ENCODE measurements at regions not wholly inside any gene's neighbourhood (a gene's known extent, or its start where the extent isn't known, plus 50 kb on each side); places are given as distances from the start of the nearest gene placed in this dataset.
"Not testable (repeated sequence)": the region's sequence is repeated elsewhere in the genome, so short reads cannot be mapped to it uniquely, and the experiment has no call there.

DNA sequence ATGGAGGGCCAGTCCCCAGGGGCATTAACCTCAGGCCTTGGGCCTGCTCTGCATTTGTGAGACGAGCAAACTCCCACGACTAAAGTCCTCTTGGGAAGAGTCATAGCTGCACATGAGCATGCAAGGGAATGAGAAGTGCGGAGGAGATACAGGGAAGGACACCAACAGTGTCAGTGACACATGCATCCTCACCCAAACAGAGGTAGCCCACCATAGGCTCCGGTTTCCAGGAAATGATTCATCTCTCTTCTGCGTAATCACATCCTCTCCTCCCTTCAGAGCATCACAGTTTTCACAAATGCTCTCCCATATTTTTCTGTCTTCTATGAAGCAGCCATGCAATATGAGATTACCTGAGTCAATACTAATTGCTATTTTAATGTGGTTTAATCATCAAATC lies 725.7 kb upstream of the GOT2 start:
- TF ChIP-seq GATA1 (IDR thresholded peaks at IDR 0.05; ENCODE audit: low read depth, low read length) (no peak), POLR2A (IDR thresholded peaks at IDR 0.05; ENCODE audit: low read length) (no peak)
- no peak for DNase-seq

DNA sequence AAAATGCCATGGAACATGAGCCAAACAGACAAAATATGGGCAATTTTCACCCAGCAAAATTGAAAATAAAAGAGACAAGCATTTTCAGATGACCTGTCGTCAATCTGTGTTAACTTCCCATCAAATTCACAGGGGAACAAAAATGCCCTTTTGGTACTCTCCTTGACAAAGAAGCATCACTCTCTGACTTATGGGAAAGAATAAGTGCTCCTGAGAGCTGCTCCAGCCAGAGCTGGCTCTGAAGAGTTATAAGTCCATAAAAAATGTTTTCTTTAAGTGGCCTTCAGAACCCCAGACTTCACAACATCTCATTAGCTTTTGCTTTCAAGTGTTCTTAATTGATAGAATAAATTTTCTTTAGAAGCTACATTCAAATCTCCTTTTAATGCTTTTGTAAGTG lies 721.4 kb upstream of the GOT2 start:
- no peak for TF ChIP-seq GATA1 (IDR thresholded peaks at IDR 0.05; ENCODE audit: low read depth, low read length)
- no peak for TF ChIP-seq POLR2A (IDR thresholded peaks at IDR 0.05; ENCODE audit: low read length)
- DNase-seq = no peak

GRCh38 chr16:59450513-59450912 lies 716.4 kb upstream of the GOT2 start:
- not testable (repeated sequence) for DNase-seq

- no peak for TF ChIP-seq GATA1 (IDR thresholded peaks at IDR 0.05; ENCODE audit: low read depth, low read length)
- no peak for TF ChIP-seq POLR2A (IDR thresholded peaks at IDR 0.05; ENCODE audit: low read length)
- DNase-seq = no peak
Measured at GRCh38 chr16:59440502-59440901, 706.4 kb upstream of the GOT2 start.

DNA sequence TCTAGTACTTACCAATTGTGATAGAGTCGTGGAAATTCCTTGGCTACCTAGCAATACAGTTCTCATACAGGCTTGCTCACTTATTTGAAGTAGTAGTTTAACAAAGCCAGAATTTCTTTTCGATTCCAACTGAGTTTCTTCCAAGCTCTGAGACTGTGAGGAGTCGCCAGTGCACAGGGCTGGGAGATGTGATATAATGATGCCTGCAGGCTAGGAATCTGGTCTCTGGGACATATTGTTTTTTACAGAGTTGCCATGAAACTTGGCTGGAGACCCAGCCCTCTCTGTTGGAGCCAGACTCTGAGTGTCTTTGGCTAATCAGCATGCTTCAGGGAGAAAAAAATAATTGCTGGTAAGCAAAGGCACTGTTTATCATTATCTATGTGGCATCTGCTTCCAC lies 698.8 kb upstream of the GOT2 start:
- TF ChIP-seq POLR2A (IDR thresholded peaks at IDR 0.05; ENCODE audit: low read length) = no peak
- no peak for TF ChIP-seq GATA1 (IDR thresholded peaks at IDR 0.05; ENCODE audit: low read depth, low read length)

DNA sequence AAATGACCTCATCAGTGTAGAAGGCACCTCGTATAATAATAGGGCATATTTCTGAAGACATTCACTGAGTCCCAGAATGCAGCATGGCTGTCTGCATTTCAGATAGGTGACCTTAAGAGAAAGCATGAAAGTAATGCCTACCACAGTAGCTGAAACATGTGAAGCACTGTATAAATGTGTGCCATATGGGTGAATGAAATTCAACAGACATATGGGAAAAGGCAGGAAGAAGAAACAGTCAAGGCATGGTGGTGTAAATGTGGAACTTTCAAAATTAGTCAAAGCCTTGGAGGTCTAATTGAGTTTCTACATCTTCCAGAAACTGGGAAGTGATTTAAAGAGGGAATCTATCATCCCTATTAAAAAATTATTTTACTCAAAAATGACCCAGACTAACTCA lies 698.2 kb upstream of the GOT2 start:
- no peak for DNase-seq
- TF ChIP-seq POLR2A (IDR thresholded peaks at IDR 0.05; ENCODE audit: low read length) (no peak), GATA1 (IDR thresholded peaks at IDR 0.05; ENCODE audit: low read depth, low read length) (no peak)

More for the DNA sequence above, 698.8 kb upstream of the GOT2 start:
- DNase-seq = no peak

DNA sequence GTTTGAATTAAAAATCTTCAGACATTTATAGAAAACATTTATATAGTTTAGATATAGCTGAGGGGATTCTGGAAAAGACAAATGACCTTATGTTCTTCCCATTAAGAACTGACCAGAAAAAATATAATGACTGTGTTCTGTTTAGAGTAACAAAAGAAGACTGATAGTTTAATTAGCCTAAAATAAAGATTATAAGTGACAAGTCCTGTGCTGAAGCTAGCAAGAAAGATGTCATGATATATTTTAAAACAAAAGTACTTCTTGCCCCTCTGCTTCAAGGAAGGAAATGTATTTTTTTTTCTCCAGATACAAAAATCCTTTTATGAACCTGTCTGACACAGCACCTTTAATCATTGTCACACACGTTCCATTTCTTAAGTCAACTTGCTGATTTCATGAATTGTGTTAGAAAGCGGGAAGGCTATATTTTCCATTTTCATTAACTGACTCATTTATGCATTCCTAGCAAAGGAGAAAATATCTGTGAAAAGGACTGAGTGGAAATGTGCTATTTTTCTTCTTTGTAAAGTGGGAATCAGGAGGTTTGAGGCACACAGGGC lies 690.7 kb upstream of the GOT2 start:
- TF ChIP-seq GATA1 (IDR thresholded peaks at IDR 0.05; ENCODE audit: low read depth, low read length) = no peak
- TF ChIP-seq POLR2A (IDR thresholded peaks at IDR 0.05; ENCODE audit: low read length) = no peak
- DNase-seq = no peak

- no peak for DNase-seq
- TF ChIP-seq POLR2A (IDR thresholded peaks at IDR 0.05; ENCODE audit: low read length) (no peak), GATA1 (IDR thresholded peaks at IDR 0.05; ENCODE audit: low read depth, low read length) (no peak)
Measured at GRCh38 chr16:59411961-59412841, 678.1 kb upstream of the GOT2 start.

DNA sequence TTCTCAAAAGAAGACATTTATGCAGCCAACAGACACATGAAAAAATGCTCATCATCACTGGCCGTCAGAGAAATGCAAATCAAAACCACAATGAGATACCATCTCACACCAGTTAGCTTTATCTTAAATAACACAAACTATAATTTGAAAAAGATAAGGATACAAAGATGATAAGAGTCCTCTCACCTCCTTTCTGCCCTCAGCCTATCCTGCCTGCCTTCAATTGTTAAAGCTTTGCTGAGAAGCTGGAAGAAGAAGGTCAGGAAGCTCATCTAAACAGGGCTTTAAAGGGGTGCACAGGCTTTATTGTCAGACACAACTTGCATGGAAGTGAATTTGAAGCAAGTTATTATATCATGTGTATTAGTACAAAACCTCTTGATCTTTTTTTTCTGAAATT lies 676.3 kb upstream of the GOT2 start:
- no peak for DNase-seq

DNA sequence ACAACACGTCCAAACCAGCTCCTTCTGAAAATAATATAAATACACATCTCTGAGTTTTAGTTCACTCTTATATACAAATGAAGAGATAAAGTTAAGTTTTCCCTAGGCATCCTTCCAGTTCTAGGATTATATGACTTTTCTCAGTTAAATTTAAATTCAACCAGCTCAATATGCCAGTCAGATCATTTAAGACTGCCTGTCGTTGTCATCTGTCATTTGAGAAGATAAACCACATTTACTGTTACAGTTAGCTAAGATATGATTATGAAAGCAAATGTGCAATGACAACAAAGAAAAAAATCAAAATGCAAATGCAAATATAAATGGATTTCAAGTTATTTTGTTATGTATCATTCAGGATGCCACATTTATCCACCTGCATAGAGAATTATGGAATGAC lies 671.7 kb upstream of the GOT2 start:
- DNase-seq = no peak
- TF ChIP-seq POLR2A (IDR thresholded peaks at IDR 0.05; ENCODE audit: low read length) = no peak
- TF ChIP-seq GATA1 (IDR thresholded peaks at IDR 0.05; ENCODE audit: low read depth, low read length) = no peak

More for the DNA sequence above, 676.3 kb upstream of the GOT2 start:
- TF ChIP-seq POLR2A (IDR thresholded peaks at IDR 0.05; ENCODE audit: low read length) (no peak), GATA1 (IDR thresholded peaks at IDR 0.05; ENCODE audit: low read depth, low read length) (no peak)

DNA sequence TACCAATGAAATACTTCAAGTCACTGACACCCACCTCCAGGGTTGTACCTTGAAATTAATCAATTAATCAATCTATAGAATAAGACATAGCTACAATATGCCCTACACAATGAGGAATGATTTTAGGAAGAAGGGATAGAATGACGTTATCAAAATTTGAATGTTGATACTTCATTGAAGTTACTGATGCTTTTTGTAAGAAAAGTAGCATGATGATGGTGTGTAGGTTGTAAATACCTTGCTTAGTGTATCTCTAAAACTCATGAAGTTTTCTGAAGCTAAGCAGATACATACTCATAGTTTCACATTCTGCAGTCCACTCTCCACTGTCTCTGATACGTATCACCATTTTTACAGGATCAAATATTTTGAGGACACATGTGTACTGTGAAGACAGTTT lies 670.4 kb upstream of the GOT2 start:
- no peak for DNase-seq

DNA sequence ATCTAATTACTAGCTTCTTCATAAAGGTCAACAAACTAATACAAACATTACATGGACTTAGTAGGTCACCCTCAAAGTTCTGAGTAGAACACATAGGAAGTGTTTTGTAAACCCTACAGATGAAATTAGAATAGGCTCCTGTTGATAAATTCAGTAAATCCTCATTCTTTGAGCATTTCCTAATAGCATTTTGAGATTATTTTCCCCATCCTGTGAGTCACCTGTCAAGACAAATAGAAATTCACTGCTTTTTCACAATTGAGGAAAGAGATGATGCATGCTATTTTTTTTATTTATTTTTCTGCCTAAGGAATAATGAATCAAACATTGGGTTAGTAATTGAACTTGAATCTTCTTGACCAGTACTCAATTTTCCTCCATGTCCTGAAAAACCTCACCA lies 666.7 kb upstream of the GOT2 start:
- DNase-seq = no peak
- TF ChIP-seq GATA1 (IDR thresholded peaks at IDR 0.05; ENCODE audit: low read depth, low read length) = no peak
- no peak for TF ChIP-seq POLR2A (IDR thresholded peaks at IDR 0.05; ENCODE audit: low read length)

More for the DNA sequence above, 670.4 kb upstream of the GOT2 start:
- TF ChIP-seq GATA1 (IDR thresholded peaks at IDR 0.05; ENCODE audit: low read depth, low read length) (no peak), POLR2A (IDR thresholded peaks at IDR 0.05; ENCODE audit: low read length) (no peak)

DNA sequence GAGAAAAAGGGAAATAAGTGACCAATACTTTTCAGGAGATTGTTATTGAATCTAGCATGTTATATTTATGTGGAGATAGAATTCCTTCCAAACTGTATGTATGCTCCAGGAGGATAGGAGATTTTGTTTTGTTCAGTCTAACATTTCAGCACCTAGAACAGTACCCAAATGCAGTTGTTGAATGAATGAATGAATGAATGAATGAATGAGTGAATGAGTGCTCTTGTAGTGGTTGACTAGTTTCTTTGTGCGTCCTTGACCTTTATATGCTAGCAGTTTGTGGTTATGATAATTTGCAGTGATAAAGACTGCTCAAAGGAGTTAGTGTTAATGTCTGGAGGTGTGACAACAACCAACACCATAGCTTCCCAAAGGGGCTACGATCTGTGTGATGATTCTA lies 663.5 kb upstream of the GOT2 start:
- TF ChIP-seq POLR2A (IDR thresholded peaks at IDR 0.05; ENCODE audit: low read length) (no peak), GATA1 (IDR thresholded peaks at IDR 0.05; ENCODE audit: low read depth, low read length) (no peak)
- no peak for DNase-seq

DNA sequence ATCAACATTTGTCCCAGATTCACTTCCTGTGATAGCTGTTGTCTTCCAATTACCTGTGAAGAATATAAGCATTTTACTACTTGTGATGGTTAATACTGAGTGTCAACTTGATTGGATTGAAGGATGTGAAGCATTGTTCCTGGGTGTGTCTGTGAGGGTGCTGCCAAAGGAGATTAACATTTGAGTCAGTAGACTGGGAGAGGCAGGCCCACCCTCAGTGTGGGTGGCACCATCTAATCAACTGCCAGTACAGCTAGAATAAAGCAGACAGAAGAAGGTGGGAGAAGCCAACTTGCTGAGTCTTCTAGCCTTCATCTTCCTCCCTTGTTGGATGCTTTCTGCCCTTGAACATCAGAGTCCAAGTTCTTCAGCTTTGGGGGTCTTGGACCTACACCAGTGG lies 660.4 kb upstream of the GOT2 start:
- no peak for DNase-seq
- TF ChIP-seq POLR2A (IDR thresholded peaks at IDR 0.05; ENCODE audit: low read length) = no peak
- TF ChIP-seq GATA1 (IDR thresholded peaks at IDR 0.05; ENCODE audit: low read depth, low read length) = no peak

- TF ChIP-seq GATA1 (IDR thresholded peaks at IDR 0.05; ENCODE audit: low read depth, low read length) = no peak
- no peak for TF ChIP-seq POLR2A (IDR thresholded peaks at IDR 0.05; ENCODE audit: low read length)
- DNase-seq = no peak
Measured at GRCh38 chr16:59392911-59393310, 658.8 kb upstream of the GOT2 start.
